T-helper 2 cell treated with Interferon-gamma antibody and Interleukin-4, amounts not matched to agents 5 μg/mL and 100 μg/mL, for 36 hours (primary cell): ENCODE measurements at regions not wholly inside any gene's neighbourhood (a gene's known extent, or its start where the extent isn't known, plus 50 kb on each side); places are given as distances from the start of the nearest gene placed in this dataset.

Experiments
- DNase-seq: peaks from one replicate; pipeline ENCODE4 v3.0.0; 2021; ENCODE audit warnings: low spot score
- H3K27ac Mint-ChIP-seq: one replicate; pipeline ENCODE4 v1.8.0; 2021; ENCODE audit warnings: mild to moderate bottlenecking, mixed read lengths
- H3K27me3 Mint-ChIP-seq: one replicate; pipeline ENCODE4 v1.8.0; 2021; ENCODE audit warnings: low read depth, mixed read lengths
- H3K36me3 Mint-ChIP-seq: one replicate; pipeline ENCODE4 v1.8.0; 2021; ENCODE audit warnings: low read depth, mixed read lengths
- H3K4me1 Mint-ChIP-seq: one replicate; pipeline ENCODE4 v1.8.0; 2021; ENCODE audit warnings: low read depth, mixed read lengths
- H3K4me3 Mint-ChIP-seq: one replicate; pipeline ENCODE4 v1.8.0; 2022; ENCODE audit warnings: mild to moderate bottlenecking, moderate library complexity, mixed read lengths
- H3K9me3 Mint-ChIP-seq: one replicate; pipeline ENCODE4 v1.8.0; 2021; ENCODE audit warnings: mixed read lengths

- no peak for DNase-seq
- H3K27me3 Mint-ChIP-seq: no peaks in the 10 kb centered on the region
- no peaks in the 10 kb centered on the region for H3K9me3 Mint-ChIP-seq
- H3K4me1 Mint-ChIP-seq: no peaks in the 10 kb centered on the region
- no peak overlapping the region for H3K4me3 Mint-ChIP-seq
- no peaks in the 10 kb centered on the region for H3K36me3 Mint-ChIP-seq
- H3K27ac Mint-ChIP-seq: no peak overlapping the region
Observed at GRCh38 chr7:136339464-136339863, 362.3 kb upstream of the MTPN start.

GRCh38 chr7:136336932-136337331 lies 359.8 kb upstream of the MTPN start:
- no peaks in the 10 kb centered on the region for H3K36me3 Mint-ChIP-seq
- H3K4me1 Mint-ChIP-seq: no peaks in the 10 kb centered on the region
- H3K4me3 Mint-ChIP-seq: no peak overlapping the region
- H3K9me3 Mint-ChIP-seq: no peaks in the 10 kb centered on the region
- no peak for DNase-seq
- H3K27ac Mint-ChIP-seq: no peak overlapping the region
- no peaks in the 10 kb centered on the region for H3K27me3 Mint-ChIP-seq

DNA sequence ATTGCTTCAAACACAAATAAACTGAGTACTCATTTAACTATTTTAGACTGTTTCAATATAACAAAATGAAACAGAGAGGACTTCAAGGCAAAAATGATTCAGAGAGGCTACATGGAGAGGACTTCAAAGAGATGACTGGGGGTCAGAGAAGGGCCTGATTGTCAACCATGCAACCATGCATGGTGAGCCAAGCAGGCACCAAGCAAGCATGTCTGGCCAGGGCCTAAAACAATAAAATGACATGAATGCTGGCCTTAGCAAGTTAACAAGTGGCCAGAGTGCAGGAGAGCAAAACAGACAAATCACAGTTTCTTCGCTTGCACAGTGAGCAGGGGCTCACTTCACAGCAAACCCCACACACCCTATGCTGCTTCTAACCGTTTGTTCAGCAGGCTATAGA lies 356.5 kb upstream of the MTPN start:
- Mint-ChIP-seq H3K36me3 (no peaks in the 10 kb centered on the region), H3K27ac (no peak overlapping the region), H3K9me3 (no peaks in the 10 kb centered on the region), H3K4me3 (no peak overlapping the region), H3K27me3 (no peaks in the 10 kb centered on the region), H3K4me1 (no peaks in the 10 kb centered on the region)
- DNase-seq: no peak

DNA sequence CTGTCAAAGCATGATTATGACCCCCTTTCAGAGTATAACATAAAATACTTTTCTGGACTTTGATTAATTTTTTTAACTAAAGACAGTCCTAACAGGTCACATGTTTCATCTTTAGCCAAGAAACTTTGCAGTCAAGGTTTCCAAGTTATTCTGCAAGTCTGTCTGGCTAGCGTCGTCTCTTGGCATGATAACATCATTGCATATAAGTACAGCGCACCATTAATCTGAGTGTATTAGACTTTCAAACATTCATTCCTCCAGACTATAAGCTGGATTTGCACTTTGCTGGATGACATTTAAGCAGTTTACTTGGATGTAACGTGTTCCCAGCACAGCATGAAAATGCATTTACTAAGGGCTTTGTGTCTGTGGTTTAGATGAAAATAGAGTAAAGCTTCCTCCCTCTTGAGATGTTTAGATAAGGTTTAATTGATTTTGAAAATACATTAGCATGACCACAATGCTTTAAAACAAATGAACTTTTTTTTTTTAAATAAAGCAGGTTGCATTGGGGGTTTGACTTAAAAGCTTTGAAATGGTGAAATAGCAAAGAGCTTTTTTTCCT lies 349.0 kb upstream of the MTPN start:
- H3K27ac Mint-ChIP-seq: no peak overlapping the region
- no peaks in the 10 kb centered on the region for H3K27me3 Mint-ChIP-seq
- DNase-seq: no peak
- H3K9me3 Mint-ChIP-seq: no peaks in the 10 kb centered on the region
- H3K4me3 Mint-ChIP-seq: no peak overlapping the region
- no peaks in the 10 kb centered on the region for H3K36me3 Mint-ChIP-seq
- no peaks in the 10 kb centered on the region for H3K4me1 Mint-ChIP-seq

DNA sequence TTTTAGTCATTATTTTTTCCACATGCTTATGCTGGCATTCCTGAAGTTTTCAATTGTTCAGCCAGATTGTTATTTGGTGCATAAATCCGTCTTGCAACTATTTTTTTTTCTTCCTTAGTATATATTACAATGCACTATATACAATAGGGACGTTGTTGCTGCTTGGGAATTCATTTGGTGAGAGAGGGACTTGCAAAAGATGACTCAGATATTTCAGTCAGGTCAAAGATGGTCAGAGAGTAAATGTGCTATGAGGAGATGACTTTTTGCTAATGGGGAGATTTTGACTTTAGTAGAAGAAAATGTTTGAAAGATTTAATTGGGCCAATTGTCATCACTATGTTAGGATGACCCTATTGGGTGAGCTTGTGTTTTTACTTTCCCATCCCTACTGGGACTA lies 348.4 kb upstream of the MTPN start:
- no peaks in the 10 kb centered on the region for H3K9me3 Mint-ChIP-seq

DNA sequence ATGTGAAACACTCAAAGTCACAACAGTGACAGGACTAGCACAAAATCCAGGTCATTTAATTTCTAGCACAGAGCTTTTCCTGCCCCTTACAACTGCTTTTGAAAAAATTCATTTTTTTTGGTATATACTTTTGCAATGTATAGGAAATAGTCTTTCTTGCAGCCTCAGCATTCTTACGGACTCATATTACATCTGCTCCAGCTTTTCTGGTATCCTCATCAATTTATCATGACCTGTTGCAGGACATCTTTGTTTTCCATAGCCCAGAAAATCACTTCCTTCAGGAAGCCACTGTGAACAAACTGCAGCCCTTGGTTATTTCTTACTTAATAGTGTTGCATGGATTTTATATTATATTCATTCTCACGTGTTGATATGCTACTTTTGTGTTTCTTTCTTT lies 347.9 kb upstream of the MTPN start:
- DNase-seq: no peak
- no peak overlapping the region for H3K27ac Mint-ChIP-seq
- H3K9me3 Mint-ChIP-seq: no peaks in the 10 kb centered on the region
- H3K36me3 Mint-ChIP-seq: no peaks in the 10 kb centered on the region
- H3K4me3 Mint-ChIP-seq: no peak overlapping the region
- no peaks in the 10 kb centered on the region for H3K27me3 Mint-ChIP-seq
- no peaks in the 10 kb centered on the region for H3K4me1 Mint-ChIP-seq

More for the DNA sequence above, 348.4 kb upstream of the MTPN start:
- no peak overlapping the region for H3K27ac Mint-ChIP-seq
- no peak for DNase-seq
- no peaks in the 10 kb centered on the region for H3K4me1 Mint-ChIP-seq
- no peaks in the 10 kb centered on the region for H3K36me3 Mint-ChIP-seq
- no peak overlapping the region for H3K4me3 Mint-ChIP-seq
- H3K27me3 Mint-ChIP-seq: no peaks in the 10 kb centered on the region

DNA sequence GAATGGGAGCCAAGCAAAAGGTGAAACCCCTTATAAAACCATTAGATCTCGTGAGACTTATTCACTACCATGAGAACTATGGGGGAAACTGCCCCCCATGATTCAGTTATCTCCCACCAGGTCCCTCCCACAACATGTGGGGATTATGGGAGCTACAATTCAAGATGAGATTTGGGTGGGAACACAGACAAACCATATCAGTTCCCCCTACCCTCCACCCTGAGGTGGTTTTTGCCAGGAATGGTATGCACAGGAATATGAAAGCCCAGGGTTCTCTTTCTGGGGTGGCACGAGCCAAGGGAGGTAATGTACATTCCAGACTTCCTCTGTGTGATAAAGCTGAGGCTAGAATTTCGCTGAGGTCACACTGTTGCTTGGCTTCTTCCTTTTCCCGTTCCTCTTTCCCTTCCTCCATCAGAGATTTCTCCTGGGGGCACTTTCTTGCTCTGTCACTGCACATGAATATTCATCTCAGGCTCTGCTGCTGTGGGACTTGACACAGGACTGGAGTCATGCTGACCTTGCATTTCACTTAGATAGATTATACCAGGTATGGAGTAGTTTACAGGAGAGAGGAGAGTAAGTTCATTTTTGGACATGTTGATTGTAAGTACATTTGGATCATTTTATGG lies 347.0 kb upstream of the MTPN start:
- Mint-ChIP-seq H3K27me3 (no peaks in the 10 kb centered on the region), H3K27ac (no peak overlapping the region), H3K4me3 (no peak overlapping the region)

DNA sequence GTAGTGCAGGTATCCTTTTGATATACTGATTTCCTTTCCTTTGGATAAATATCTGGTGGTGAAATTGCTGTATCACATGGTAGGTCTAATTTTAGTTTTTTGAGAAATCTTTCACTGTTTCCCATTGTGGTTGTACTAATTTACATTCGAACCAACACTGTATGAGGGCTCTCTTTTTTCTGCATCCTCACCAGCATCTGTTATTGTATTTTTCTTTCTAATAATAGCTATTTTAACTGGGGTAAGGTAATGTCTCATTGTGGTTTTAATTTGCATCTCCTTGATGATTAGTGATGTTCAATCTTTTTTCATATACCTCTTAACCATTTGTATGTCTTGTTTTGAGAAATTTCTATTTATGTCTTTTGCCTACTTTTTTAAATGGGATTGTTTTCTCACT lies 335.4 kb upstream of the MTPN start:
- no peak for DNase-seq
- Mint-ChIP-seq H3K27ac (no peak overlapping the region), H3K27me3 (no peaks in the 10 kb centered on the region), H3K4me3 (no peak overlapping the region), H3K9me3 (peaks cover 36% of the 10 kb centered on the region), H3K36me3 (no peaks in the 10 kb centered on the region), H3K4me1 (no peaks in the 10 kb centered on the region)

More for the DNA sequence above, 347.0 kb upstream of the MTPN start:
- Mint-ChIP-seq H3K9me3 (no peaks in the 10 kb centered on the region), H3K4me1 (no peaks in the 10 kb centered on the region), H3K36me3 (no peaks in the 10 kb centered on the region)
- no peak for DNase-seq

DNA sequence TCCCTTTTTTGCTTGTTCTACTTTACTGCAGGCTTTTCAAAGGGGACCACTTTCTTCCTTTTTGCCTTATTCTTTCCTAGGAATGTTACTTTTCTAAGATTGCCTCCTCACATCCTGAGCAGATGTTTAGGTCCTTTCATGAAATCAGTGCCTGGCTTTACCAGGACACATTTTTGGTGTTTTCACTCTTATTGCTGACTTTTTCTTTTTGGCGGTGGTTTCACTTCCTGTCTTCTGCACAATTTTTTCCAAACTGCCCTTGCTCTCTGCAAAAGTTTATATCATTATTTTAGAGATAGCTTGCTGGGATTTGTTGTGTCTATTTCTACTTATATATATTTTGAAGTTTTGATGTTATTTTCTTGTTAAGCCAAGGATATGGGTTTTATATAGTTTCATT lies 332.2 kb upstream of the MTPN start:
- Mint-ChIP-seq H3K36me3 (no peaks in the 10 kb centered on the region), H3K4me1 (no peaks in the 10 kb centered on the region), H3K27ac (no peak overlapping the region), H3K9me3 (peaks cover 24% of the 10 kb centered on the region), H3K4me3 (no peak overlapping the region), H3K27me3 (no peaks in the 10 kb centered on the region)
- DNase-seq: no peak

DNA sequence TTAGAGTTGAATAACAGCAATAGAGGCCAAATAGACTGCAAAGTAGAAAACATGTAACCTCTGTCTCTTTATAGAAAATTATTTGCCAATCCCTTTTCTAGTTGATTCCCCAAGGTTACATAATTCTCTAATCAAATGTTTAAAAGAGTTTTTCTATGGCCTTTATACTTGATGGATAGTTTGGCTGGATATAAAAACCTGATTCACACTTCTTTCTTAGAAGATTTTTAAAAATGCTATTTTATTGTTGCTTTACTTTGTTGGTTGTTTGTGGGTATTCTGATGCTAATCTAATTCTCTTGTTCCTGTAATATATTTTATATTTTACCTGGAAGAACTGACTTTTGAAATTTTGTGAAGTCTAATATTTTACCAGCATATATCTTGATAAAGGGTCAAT lies 331.1 kb upstream of the MTPN start:
- H3K36me3 Mint-ChIP-seq: no peaks in the 10 kb centered on the region
- DNase-seq: no peak

DNA sequence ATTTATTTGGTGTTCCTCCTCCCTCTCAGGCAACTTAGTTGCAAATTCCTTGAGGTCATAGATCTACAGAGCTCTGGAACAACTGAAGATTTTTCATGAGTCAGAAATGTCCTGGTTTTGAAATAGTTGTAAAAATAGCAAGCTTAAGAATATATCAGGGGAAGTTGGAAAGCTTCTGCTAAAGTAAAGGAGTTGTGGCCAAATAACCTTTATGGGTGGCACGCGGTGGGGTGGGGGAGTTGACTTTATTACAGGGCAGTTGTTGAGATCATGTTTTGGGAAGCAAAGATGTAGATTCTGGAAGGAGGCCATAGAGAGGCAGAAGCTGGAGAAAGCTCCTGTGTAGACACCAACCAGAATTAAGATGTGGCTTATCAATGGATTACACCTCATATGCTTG lies 326.0 kb upstream of the MTPN start:
- no peak for DNase-seq

More for the DNA sequence above, 331.1 kb upstream of the MTPN start:
- no peaks in the 10 kb centered on the region for H3K4me1 Mint-ChIP-seq
- peaks cover 20% of the 10 kb centered on the region for H3K9me3 Mint-ChIP-seq
- no peak overlapping the region for H3K4me3 Mint-ChIP-seq
- no peaks in the 10 kb centered on the region for H3K27me3 Mint-ChIP-seq
- H3K27ac Mint-ChIP-seq: no peak overlapping the region

DNA sequence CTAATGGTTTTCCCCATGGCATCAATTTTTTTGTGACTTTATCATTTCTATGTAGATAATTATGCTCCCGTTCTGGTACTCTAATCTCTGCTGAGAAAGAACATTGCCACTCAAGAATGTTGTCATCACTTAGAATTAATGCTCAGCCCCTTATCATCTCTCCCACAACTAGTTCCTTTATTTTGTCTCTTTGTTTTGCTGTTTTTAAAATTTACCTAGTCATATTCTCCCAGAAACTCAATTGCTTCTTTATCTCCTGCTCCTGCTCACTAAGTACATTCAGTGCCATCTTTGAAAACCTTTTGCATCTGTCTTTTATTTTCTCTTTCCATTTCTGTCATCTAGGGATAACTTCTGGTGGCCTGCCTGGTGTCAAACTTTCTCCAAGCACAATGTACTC lies 324.9 kb upstream of the MTPN start:
- no peaks in the 10 kb centered on the region for H3K36me3 Mint-ChIP-seq
- H3K4me1 Mint-ChIP-seq: no peaks in the 10 kb centered on the region
- no peak overlapping the region for H3K4me3 Mint-ChIP-seq
- no peak overlapping the region for H3K27ac Mint-ChIP-seq
- no peaks in the 10 kb centered on the region for H3K27me3 Mint-ChIP-seq
- DNase-seq: no peak
- peaks cover 6% of the 10 kb centered on the region for H3K9me3 Mint-ChIP-seq

More for the DNA sequence above, 326.0 kb upstream of the MTPN start:
- Mint-ChIP-seq H3K4me1 (no peaks in the 10 kb centered on the region), H3K36me3 (no peaks in the 10 kb centered on the region), H3K27me3 (no peaks in the 10 kb centered on the region), H3K27ac (no peak overlapping the region), H3K9me3 (peaks cover 6% of the 10 kb centered on the region), H3K4me3 (no peak overlapping the region)

GRCh38 chr7:136294977-136295376 lies 317.8 kb upstream of the MTPN start:
- Mint-ChIP-seq H3K36me3 (no peaks in the 10 kb centered on the region), H3K4me3 (no peak overlapping the region), H3K9me3 (no peaks in the 10 kb centered on the region), H3K27me3 (no peaks in the 10 kb centered on the region), H3K27ac (no peak overlapping the region), H3K4me1 (no peaks in the 10 kb centered on the region)
- DNase-seq: no peak

- H3K9me3 Mint-ChIP-seq: no peaks in the 10 kb centered on the region
- no peaks in the 10 kb centered on the region for H3K36me3 Mint-ChIP-seq
- no peak overlapping the region for H3K4me3 Mint-ChIP-seq
- DNase-seq: no peak
- no peaks in the 10 kb centered on the region for H3K4me1 Mint-ChIP-seq
- no peaks in the 10 kb centered on the region for H3K27me3 Mint-ChIP-seq
- H3K27ac Mint-ChIP-seq: no peak overlapping the region
Observed at GRCh38 chr7:136293841-136294391, 316.8 kb upstream of the MTPN start.

DNA sequence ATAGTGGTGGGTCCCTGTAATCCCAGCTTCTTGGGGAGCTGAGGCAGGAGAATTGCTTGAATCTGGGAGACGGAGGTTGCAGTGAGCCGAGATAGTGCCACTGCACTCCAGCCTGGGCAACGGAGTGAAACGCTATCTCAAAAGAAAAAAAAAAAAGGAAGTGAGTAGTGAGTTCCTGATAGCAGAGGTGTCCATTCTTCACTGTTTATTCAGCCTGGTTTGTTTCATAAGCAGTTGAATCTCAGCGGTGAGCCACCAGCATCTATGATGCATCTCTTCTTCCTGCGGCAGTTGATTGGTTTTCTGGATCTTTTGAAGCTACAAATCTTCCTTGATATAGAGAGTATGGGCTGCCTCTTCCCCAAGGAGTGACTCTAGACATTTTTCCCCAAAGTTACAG lies 316.1 kb upstream of the MTPN start:
- Mint-ChIP-seq H3K27me3 (no peaks in the 10 kb centered on the region), H3K4me1 (no peaks in the 10 kb centered on the region), H3K9me3 (no peaks in the 10 kb centered on the region), H3K36me3 (no peaks in the 10 kb centered on the region), H3K27ac (no peak overlapping the region), H3K4me3 (no peak overlapping the region)
- no peak for DNase-seq
